IMR-90 (cell line): ENCODE measurements at regions not wholly inside any gene's neighbourhood (a gene's known extent, or its start where the extent isn't known, plus 50 kb on each side); places are given as distances from the start of the nearest gene placed in this dataset.

Experiments
- ATAC-seq: fragments of 200-7000 bp; cut with Tn5 transposase; 2 replicates; pipeline ENCODE4 v1.9.1; 2020; ENCODE audit warnings: low read depth, mild to moderate bottlenecking, moderate library complexity
- BruUV-seq: library from RNA; stranded (reverse); fragments of 400-500 nt; replicated peaks from 2 replicates; lab custom pipeline; 2021; lab: Mats Ljungman, UMichigan
- CTCF ChIA-PET: fragments of 300-600 bp; formaldehyde crosslinking; extraction: SDS; loops from one replicate; lab custom pipeline; 2021; ENCODE audit warnings: antibody characterized with exemption; lab: Yijun Ruan, JAX
- POLR2A ChIA-PET: fragments of 300-600 bp; sonication (Branson Sonifier 250); formaldehyde crosslinking; loops from one replicate; lab custom pipeline; 2022; ENCODE audit warnings: antibody characterized with exemption; ENCODE audit not compliant: unreplicated experiment; lab: Charles Lee
- DNase-seq: peaks from one replicate; pipeline ENCODE4 v3.0.0; 2013
- H2AFZ ChIP-seq: replicated peaks from 2 replicates; pipeline ENCODE3; 2013; ENCODE audit warnings: low read length, mild to moderate bottlenecking; ENCODE audit not compliant: poor library complexity
- H2AK5ac ChIP-seq: 2 replicates; pipeline ENCODE4 v1.6.1; 2013; ENCODE audit warnings: low read depth, low read length, inconsistent platforms
- H2AK9ac ChIP-seq: replicated peaks from 2 replicates; pipeline ENCODE3; 2013; ENCODE audit warnings: mild to moderate bottlenecking, low read depth, low read length, moderate library complexity; ENCODE audit not compliant: poor library complexity
- H2BK120ac ChIP-seq: 2 replicates; pipeline ENCODE4 v1.6.1; 2013; ENCODE audit warnings: low read depth, low read length, inconsistent platforms
- H2BK15ac ChIP-seq: 3 replicates; pipeline ENCODE4 v1.6.1; 2013; ENCODE audit warnings: low read depth, low read length, inconsistent platforms
- H2BK20ac ChIP-seq: 2 replicates; pipeline ENCODE4 v1.6.1; 2013; ENCODE audit warnings: low read depth, mild to moderate bottlenecking, inconsistent platforms, low read length, moderate library complexity
- H2BK5ac ChIP-seq: 2 replicates; pipeline ENCODE4 v1.6.1; 2013; ENCODE audit warnings: mild to moderate bottlenecking, low read depth, low read length, inconsistent platforms; ENCODE audit not compliant: poor library complexity, severe bottlenecking
- H3K14ac ChIP-seq: replicated peaks from 2 replicates; pipeline ENCODE4 v1.6.1; 2013; ENCODE audit warnings: low read depth, low read length, inconsistent platforms
- H3K18ac ChIP-seq: 2 replicates; pipeline ENCODE4 v1.6.1; 2013; ENCODE audit warnings: low read depth, low read length, control low read depth
- H3K23ac ChIP-seq: 2 replicates; pipeline ENCODE4 v1.6.1; 2013; ENCODE audit warnings: low read depth, low read length, inconsistent platforms
- H3K27ac ChIP-seq: 2 replicates; pipeline ENCODE4 v1.5.1; 2013; ENCODE audit warnings: mild to moderate bottlenecking, control low read depth, low read length; ENCODE audit not compliant: insufficient read depth
- H3K27me3 ChIP-seq: 2 replicates; pipeline ENCODE4 v1.6.1; 2013; ENCODE audit warnings: low read length; ENCODE audit not compliant: control insufficient read depth, insufficient read depth
- H3K36me3 ChIP-seq: 2 replicates; pipeline ENCODE4 v1.6.1; 2013; ENCODE audit warnings: low read length, mixed read lengths; ENCODE audit not compliant: control insufficient read depth, insufficient read depth
- H3K4ac ChIP-seq: 2 replicates; pipeline ENCODE4 v1.6.1; 2013; ENCODE audit warnings: low read depth, low read length, inconsistent platforms
- H3K4me1 ChIP-seq: 2 replicates; pipeline ENCODE4 v1.6.1; 2013; ENCODE audit warnings: low read length, mixed read lengths; ENCODE audit not compliant: control insufficient read depth, insufficient read depth
- H3K4me2 ChIP-seq: 2 replicates; pipeline ENCODE4 v1.6.1; 2013; ENCODE audit warnings: low read depth, mild to moderate bottlenecking, control low read depth, low read length, moderate library complexity
- H3K4me3 ChIP-seq: 2 replicates; pipeline ENCODE4 v1.5.1; 2013; ENCODE audit warnings: low read depth, mild to moderate bottlenecking, control low read depth, low read length, moderate library complexity; ENCODE audit not compliant: insufficient read depth
- H3K56ac ChIP-seq: 2 replicates; pipeline ENCODE4 v1.6.1; 2013; ENCODE audit warnings: low read length, inconsistent platforms; ENCODE audit not compliant: insufficient read depth; ENCODE audit errors: extremely low read depth
- H3K79me1 ChIP-seq, 2 experiments: 2 replicates each; pipeline ENCODE4 v1.6.1; 2013; ENCODE audit warnings: low read length in 2 of 2, inconsistent platforms in 1 of 2, low read depth in 1 of 2
- H3K9ac ChIP-seq: 2 replicates; pipeline ENCODE4 v1.6.1; 2013; ENCODE audit warnings: low read depth, low read length, control low read depth
- H3K9me1 ChIP-seq: 2 replicates; pipeline ENCODE4 v1.6.1; 2013; ENCODE audit warnings: low read length, inconsistent platforms; ENCODE audit not compliant: insufficient read depth
- H3K9me3 ChIP-seq: 2 replicates; pipeline ENCODE4 v1.6.1; 2013; ENCODE audit warnings: low read length; ENCODE audit not compliant: control insufficient read depth, insufficient read depth
- H4K20me1 ChIP-seq: 2 replicates; pipeline ENCODE4 v1.6.1; 2013; ENCODE audit warnings: low read length, inconsistent platforms; ENCODE audit not compliant: insufficient read depth
- H4K5ac ChIP-seq: 2 replicates; pipeline ENCODE4 v1.6.1; 2013; ENCODE audit warnings: mild to moderate bottlenecking, low read depth, low read length, control low read depth
- H4K8ac ChIP-seq, 2 experiments: 2 replicates each; pipeline ENCODE4 v1.6.1; 2013; ENCODE audit warnings: low read depth in 2 of 2, low read length in 2 of 2, control low read depth in 1 of 2, inconsistent platforms in 1 of 2
- H4K91ac ChIP-seq: 2 replicates; pipeline ENCODE4 v1.6.1; 2013; ENCODE audit warnings: low read depth, low read length, inconsistent platforms; ENCODE audit not compliant: insufficient read depth
- BHLHE40 ChIP-seq: fragments of 150-350 bp; IDR thresholded peaks from 2 replicates; pipeline ENCODE4 v1.6.1; 2016; ENCODE audit warnings: mild to moderate bottlenecking, low read depth, low read length
- CEBPB ChIP-seq: IDR thresholded peaks from 2 replicates; pipeline ENCODE4 v1.6.1; 2012; ENCODE audit warnings: low read depth, low read length, improper control_type of control experiment
- CHD1 ChIP-seq: IDR thresholded peaks from 2 replicates; pipeline ENCODE4 v1.6.1; 2012; ENCODE audit warnings: low read depth, low read length, improper control_type of control experiment
- FOS ChIP-seq: fragments of 150-350 bp; IDR thresholded peaks from 2 replicates; pipeline ENCODE4 v1.6.1; 2016; ENCODE audit warnings: low read depth, low read length
- MAFK ChIP-seq: IDR thresholded peaks from 2 replicates; pipeline ENCODE4 v1.6.1; 2012; ENCODE audit warnings: low read depth, low read length, improper control_type of control experiment
- MAZ ChIP-seq: IDR thresholded peaks from 2 replicates; pipeline ENCODE4 v1.6.1; 2012; ENCODE audit warnings: low read depth, mild to moderate bottlenecking, low read length, improper control_type of control experiment, moderate library complexity, borderline replicate concordance
- MXI1 ChIP-seq: IDR thresholded peaks from 2 replicates; pipeline ENCODE4 v1.6.1; 2012; ENCODE audit warnings: low read depth, mild to moderate bottlenecking, low read length, moderate library complexity, borderline replicate concordance
- NFE2L2 ChIP-seq: fragments of 150-350 bp; IDR thresholded peaks from 2 replicates; pipeline ENCODE4 v1.6.1; 2016; ENCODE audit warnings: low read depth, mild to moderate bottlenecking, low read length
- POLR2A ChIP-seq: IDR thresholded peaks from 2 replicates; pipeline ENCODE4 v1.6.1; 2012; ENCODE audit warnings: mild to moderate bottlenecking, low read depth, low read length
- RAD21 ChIP-seq: IDR thresholded peaks from 2 replicates; pipeline ENCODE4 v1.6.1; 2012; ENCODE audit warnings: low read length, improper control_type of control experiment
- RCOR1 ChIP-seq: IDR thresholded peaks from 2 replicates; pipeline ENCODE4 v1.6.1; 2012; ENCODE audit warnings: mild to moderate bottlenecking, low read length, improper control_type of control experiment; ENCODE audit not compliant: insufficient replicate concordance
- RFX5 ChIP-seq: IDR thresholded peaks from 2 replicates; pipeline ENCODE4 v1.8.0; 2012; ENCODE audit warnings: low read depth, mild to moderate bottlenecking, low read length, moderate library complexity
- SMC3 ChIP-seq: fragments of 150-350 bp; IDR thresholded peaks from 2 replicates; pipeline ENCODE4 v1.6.1; 2016; ENCODE audit warnings: low read depth, mild to moderate bottlenecking, antibody characterized with exemption, low read length, moderate library complexity
- WGBS, 2 experiments: methylation state at CpG; one replicate each; pipeline versions ENCODE4 v1.1.5 to v1.1.7; 2013; ENCODE audit warnings: missing lambda C conversion rate in 2 of 2; ENCODE audit not compliant: insufficient read length in 1 of 2; ENCODE audit errors: extremely low coverage in 2 of 2; 5-methylcytosine and 5-hydroxymethylcytosine counted together
- dilution Hi-C: fragments of 300-500 bp; cut with HindIII; formaldehyde crosslinking; loops from one replicate; pipeline ENCODE4 v1.14.3; 2018; ENCODE audit warnings: low sequenced_read_pairs; ENCODE audit not compliant: unreplicated experiment
- in situ Hi-C: fragments of 300-500 bp; cut with MboI; formaldehyde crosslinking; loops from 3 replicates; pipeline ENCODE4 v1.14.3; 2019; ENCODE audit warnings: low sequenced_read_pairs, inconsistent platforms, mixed read lengths
- intact Hi-C: fragments of 100-400 bp; cut with micrococcal nuclease; formaldehyde crosslinking; loops from 2 replicates; pipeline ENCODE4 v1.10.0; 2022
- TF ChIP-seq, protein P1 (sequence below): conservative IDR thresholded peaks from 2 replicates; pipeline ENCODE4 v1.5.1; 2012; ENCODE audit warnings: mild to moderate bottlenecking, low read depth, low read length, improper control_type of control experiment
- TF ChIP-seq, protein P2 (sequence below): fragments of 150-350 bp; IDR thresholded peaks from 2 replicates; pipeline ENCODE4 v1.6.1; 2017; ENCODE audit warnings: mild to moderate bottlenecking, antibody characterized with exemption, low read length, low read depth
- TF ChIP-seq, protein P3 (sequence below): fragments of 150-350 bp; IDR thresholded peaks from 2 replicates; pipeline ENCODE4 v1.6.1; 2016; ENCODE audit warnings: low read depth, mild to moderate bottlenecking, low read length, moderate library complexity, borderline replicate concordance

DNA sequence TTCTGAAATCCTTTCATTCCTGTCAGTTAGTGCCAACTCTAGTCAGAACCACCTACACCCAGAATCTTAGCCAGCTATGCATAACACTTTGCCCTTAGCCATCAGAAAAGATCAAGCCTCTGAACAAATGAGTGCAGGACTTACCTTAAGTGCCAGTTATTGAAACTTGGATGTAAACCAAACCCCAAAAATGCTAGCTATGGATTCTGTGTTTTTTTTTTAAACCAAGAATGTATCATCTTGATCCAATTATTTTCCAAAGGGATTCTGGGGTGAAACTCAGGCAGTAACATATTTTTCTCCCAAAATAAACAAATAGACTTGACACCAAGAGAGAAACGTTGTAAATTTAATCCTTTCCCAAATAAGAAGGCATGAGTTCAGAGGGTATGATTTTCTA, 538.6 kb upstream of the ADAMTS5 start:
- H3K9me1 ChIP-seq, result no peaks in the 10 kb centered on the region; the same call in 1 of the 2 replicates
- peak overlapping the region; percentile 4; the same call in 1 of the 2 replicates for H2BK120ac ChIP-seq
- H4K8ac ChIP-seq, result no peak overlapping the region
- 0 out of 2 replicates have a peak overlapping the region, but pooled peaks have one; percentile 26 for H4K91ac ChIP-seq
- no peak overlapping the region for H2AK9ac ChIP-seq
- in situ Hi-C loops (no loop called here), intact Hi-C loops (loop anchor here (5.0 kb wide), 1 partner anchor 197 kb away; no protein-coding TSS in a partner anchor), dilution Hi-C loops (no loop called here)
- H3K4me2 ChIP-seq, result no peak overlapping the region
- H3K23ac ChIP-seq, result no peak overlapping the region
- BruUV-seq, result no TSS peak
- DNase-seq (peak; percentile 70), ATAC-seq (peak; percentile 51)
- H3K79me1 ChIP-seq, result no peaks in the 10 kb centered on the region
- POLR2A ChIA-PET, result no interaction called here
- H4K5ac ChIP-seq, result no peak overlapping the region
- H3K9me3 ChIP-seq, result no peaks in the 10 kb centered on the region
- H2AFZ ChIP-seq, result no peak overlapping the region
- H3K36me3 ChIP-seq, result no peaks in the 10 kb centered on the region
- H3K4ac ChIP-seq, result no peak overlapping the region
- no peak overlapping the region for H3K9ac ChIP-seq
- H3K56ac ChIP-seq, result no peak overlapping the region; the same call in 1 of the 2 replicates
- no peak overlapping the region for H3K18ac ChIP-seq
- TF ChIP-seq, protein P1, sequence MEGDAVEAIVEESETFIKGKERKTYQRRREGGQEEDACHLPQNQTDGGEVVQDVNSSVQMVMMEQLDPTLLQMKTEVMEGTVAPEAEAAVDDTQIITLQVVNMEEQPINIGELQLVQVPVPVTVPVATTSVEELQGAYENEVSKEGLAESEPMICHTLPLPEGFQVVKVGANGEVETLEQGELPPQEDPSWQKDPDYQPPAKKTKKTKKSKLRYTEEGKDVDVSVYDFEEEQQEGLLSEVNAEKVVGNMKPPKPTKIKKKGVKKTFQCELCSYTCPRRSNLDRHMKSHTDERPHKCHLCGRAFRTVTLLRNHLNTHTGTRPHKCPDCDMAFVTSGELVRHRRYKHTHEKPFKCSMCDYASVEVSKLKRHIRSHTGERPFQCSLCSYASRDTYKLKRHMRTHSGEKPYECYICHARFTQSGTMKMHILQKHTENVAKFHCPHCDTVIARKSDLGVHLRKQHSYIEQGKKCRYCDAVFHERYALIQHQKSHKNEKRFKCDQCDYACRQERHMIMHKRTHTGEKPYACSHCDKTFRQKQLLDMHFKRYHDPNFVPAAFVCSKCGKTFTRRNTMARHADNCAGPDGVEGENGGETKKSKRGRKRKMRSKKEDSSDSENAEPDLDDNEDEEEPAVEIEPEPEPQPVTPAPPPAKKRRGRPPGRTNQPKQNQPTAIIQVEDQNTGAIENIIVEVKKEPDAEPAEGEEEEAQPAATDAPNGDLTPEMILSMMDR, result no peak
- TF ChIP-seq FOS (no peak), RAD21 (no peak), CEBPB (no peak), MAFK (no peak), POLR2A (no peak), CHD1 (no peak), RFX5 (no peak), RCOR1 (no peak), BHLHE40 (no peak), NFE2L2 (no peak), MXI1 (no peak), MAZ (no peak), SMC3 (no peak)
- TF ChIP-seq, protein P2, sequence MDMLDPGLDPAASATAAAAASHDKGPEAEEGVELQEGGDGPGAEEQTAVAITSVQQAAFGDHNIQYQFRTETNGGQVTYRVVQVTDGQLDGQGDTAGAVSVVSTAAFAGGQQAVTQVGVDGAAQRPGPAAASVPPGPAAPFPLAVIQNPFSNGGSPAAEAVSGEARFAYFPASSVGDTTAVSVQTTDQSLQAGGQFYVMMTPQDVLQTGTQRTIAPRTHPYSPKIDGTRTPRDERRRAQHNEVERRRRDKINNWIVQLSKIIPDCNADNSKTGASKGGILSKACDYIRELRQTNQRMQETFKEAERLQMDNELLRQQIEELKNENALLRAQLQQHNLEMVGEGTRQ, result no peak
- TF ChIP-seq, protein P3, sequence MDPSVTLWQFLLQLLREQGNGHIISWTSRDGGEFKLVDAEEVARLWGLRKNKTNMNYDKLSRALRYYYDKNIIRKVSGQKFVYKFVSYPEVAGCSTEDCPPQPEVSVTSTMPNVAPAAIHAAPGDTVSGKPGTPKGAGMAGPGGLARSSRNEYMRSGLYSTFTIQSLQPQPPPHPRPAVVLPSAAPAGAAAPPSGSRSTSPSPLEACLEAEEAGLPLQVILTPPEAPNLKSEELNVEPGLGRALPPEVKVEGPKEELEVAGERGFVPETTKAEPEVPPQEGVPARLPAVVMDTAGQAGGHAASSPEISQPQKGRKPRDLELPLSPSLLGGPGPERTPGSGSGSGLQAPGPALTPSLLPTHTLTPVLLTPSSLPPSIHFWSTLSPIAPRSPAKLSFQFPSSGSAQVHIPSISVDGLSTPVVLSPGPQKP, result no peak
- H3K14ac ChIP-seq, result no peak overlapping the region
- no CpG with 5 or more reads among the region's 1 CpG for WGBS, 2 experiments
- no peaks in the 10 kb centered on the region; the same call in 1 of the 2 replicates for H3K4me1 ChIP-seq
- H2BK20ac ChIP-seq, result peak overlapping the region; percentile 9; the same call in 1 of the 2 replicates
- no peaks in the 10 kb centered on the region for H3K27me3 ChIP-seq
- no peaks in the 10 kb centered on the region for H4K20me1 ChIP-seq
- H3K27ac ChIP-seq, result no peak overlapping the region
- CTCF ChIA-PET, result interaction anchor here (1.1 to 1.6 kb wide), 2 partner anchors 30 to 41 kb away, joined by 3 read pairs; no protein-coding TSS in a partner anchor
- H3K4me3 ChIP-seq, result no peak overlapping the region
- H2AK5ac ChIP-seq, result no peak overlapping the region
- H2BK15ac ChIP-seq, result no peak overlapping the region
- peak overlapping the region; percentile 7 for H2BK5ac ChIP-seq
